Neural progenitor cell (in vitro differentiated cells): ENCODE measurements at regions not wholly inside any gene's neighbourhood (a gene's known extent, or its start where the extent isn't known, plus 50 kb on each side); places are given as distances from the start of the nearest gene placed in this dataset.

ENCODE experiments used
- DNase-seq: peaks from one replicate; pipeline ENCODE4 v3.0.0-alpha.2; 2016; ENCODE audit warnings: low spot score
- H2AFZ ChIP-seq: fragments of 200-600 bp; sonication (generic); replicated peaks from 2 replicates; pipeline ENCODE4 v1.6.1; 2016; ENCODE audit warnings: antibody characterized with exemption
- H3F3A ChIP-seq: fragments of 200-600 bp; sonication (generic); 2 replicates; pipeline ENCODE4 v1.6.1; 2016; ENCODE audit warnings: antibody characterized with exemption, low read depth
- H3K27ac ChIP-seq: fragments of 200-600 bp; sonication (generic); 2 replicates; pipeline ENCODE4 v1.5.1; 2016; ENCODE audit warnings: mild to moderate bottlenecking
- H3K27me3 ChIP-seq: fragments of 200-600 bp; sonication (generic); 2 replicates; pipeline ENCODE4 v1.6.1; 2016; ENCODE audit warnings: mild to moderate bottlenecking, moderate library complexity
- H3K36me3 ChIP-seq: fragments of 200-600 bp; sonication (generic); 2 replicates; pipeline ENCODE4 v1.5.1; 2016
- H3K4me1 ChIP-seq: fragments of 200-600 bp; sonication (generic); 2 replicates; pipeline ENCODE4 v1.6.1; 2016; ENCODE audit warnings: mixed run types
- H3K4me2 ChIP-seq: fragments of 200-600 bp; sonication (generic); 2 replicates; pipeline ENCODE4 v1.6.1; 2016
- H3K4me3 ChIP-seq: fragments of 200-600 bp; sonication (generic); 2 replicates; pipeline ENCODE4 v1.5.1; 2016
- H3K79me2 ChIP-seq: fragments of 200-600 bp; sonication (generic); 2 replicates; pipeline ENCODE4 v1.6.1; 2016; ENCODE audit warnings: low read depth
- H3K9ac ChIP-seq: fragments of 200-600 bp; sonication (generic); 2 replicates; pipeline ENCODE4 v1.6.1; 2016
- H3K9me3 ChIP-seq: fragments of 200-600 bp; sonication (generic); 2 replicates; pipeline ENCODE4 v1.5.1; 2016; ENCODE audit warnings: low read depth
- H4K20me1 ChIP-seq: fragments of 200-600 bp; sonication (generic); 2 replicates; pipeline ENCODE4 v1.6.1; 2016; ENCODE audit warnings: low read depth
- H3K27ac Mint-ChIP-seq: 3 replicates; pipeline ENCODE4 v1.8.0; 2021; ENCODE audit warnings: mixed read lengths
- H3K27me3 Mint-ChIP-seq: 2 replicates; pipeline ENCODE4 v1.8.0; 2022; ENCODE audit warnings: low read depth, mild to moderate bottlenecking, inconsistent platforms, moderate library complexity, mixed read lengths; ENCODE audit not compliant: insufficient read depth
- H3K36me3 Mint-ChIP-seq: 3 replicates; pipeline ENCODE4 v1.8.0; 2021; ENCODE audit warnings: mixed read lengths
- H3K4me1 Mint-ChIP-seq: 3 replicates; pipeline ENCODE4 v1.8.0; 2021; ENCODE audit warnings: mixed read lengths
- H3K4me3 Mint-ChIP-seq: 3 replicates; pipeline ENCODE4 v1.8.0; 2021; ENCODE audit warnings: mild to moderate bottlenecking, moderate library complexity, mixed read lengths
- H3K9me3 Mint-ChIP-seq: 3 replicates; pipeline ENCODE4 v1.8.0; 2020; ENCODE audit warnings: mixed read lengths
- CTCF ChIP-seq: fragments of 200-600 bp; sonication (generic); IDR thresholded peaks from 2 replicates; pipeline ENCODE4 v1.5.1; 2017; ENCODE audit warnings: antibody characterized with exemption, mild to moderate bottlenecking
- EZH2 ChIP-seq: fragments of 200-600 bp; sonication (generic); IDR thresholded peaks from 2 replicates; pipeline ENCODE4 v1.6.1; 2017; ENCODE audit warnings: antibody characterized with exemption, mild to moderate bottlenecking, moderate library complexity
- EZH2phosphoT487 ChIP-seq: fragments of 200-600 bp; sonication (generic); IDR thresholded peaks from 2 replicates; pipeline ENCODE4 v1.6.1; 2017; ENCODE audit warnings: antibody characterized with exemption

- H3K36me3 Mint-ChIP-seq = no peaks in the 10 kb centered on the region
- no peak overlapping the region for H3K4me3 ChIP-seq
- no peak overlapping the region for H3K27ac Mint-ChIP-seq
- H3K79me2 ChIP-seq = no peaks in the 10 kb centered on the region
- no peaks in the 10 kb centered on the region for H3K27me3 ChIP-seq
- peaks cover 3% of the 10 kb centered on the region for H3K9me3 Mint-ChIP-seq
- no peak for TF ChIP-seq CTCF
- no peak for TF ChIP-seq EZH2
- TF ChIP-seq EZH2phosphoT487 = no peak
- H3K27me3 Mint-ChIP-seq = no peaks in the 10 kb centered on the region
- no peak overlapping the region for H3K4me2 ChIP-seq
- H3K27ac ChIP-seq = no peak overlapping the region
- H4K20me1 ChIP-seq = no peaks in the 10 kb centered on the region
- H3K4me3 Mint-ChIP-seq = no peak overlapping the region
- DNase-seq = no peak
- H3K9me3 ChIP-seq = no peaks in the 10 kb centered on the region
- no peaks in the 10 kb centered on the region for H3F3A ChIP-seq
- H3K4me1 ChIP-seq = no peaks in the 10 kb centered on the region
- H2AFZ ChIP-seq = peak overlapping the region; percentile 27
- peaks cover 2% of the 10 kb centered on the region for H3K4me1 Mint-ChIP-seq
- H3K36me3 ChIP-seq = no peaks in the 10 kb centered on the region
- no peak overlapping the region for H3K9ac ChIP-seq
Observed at GRCh38 chr14:84112589-84112988, 1417.4 kb upstream of the FLRT2 start.

- Mint-ChIP-seq H3K4me1 (peaks cover 7% of the 10 kb centered on the region), H3K27me3 (no peaks in the 10 kb centered on the region), H3K27ac (no peak overlapping the region), H3K36me3 (no peaks in the 10 kb centered on the region), H3K9me3 (no peaks in the 10 kb centered on the region), H3K4me3 (no peak overlapping the region)
- H3K36me3 ChIP-seq = no peaks in the 10 kb centered on the region
- H2AFZ ChIP-seq = no peak overlapping the region
- H3K27ac ChIP-seq = no peak overlapping the region
- no peaks in the 10 kb centered on the region for H3F3A ChIP-seq
- no peaks in the 10 kb centered on the region for H3K79me2 ChIP-seq
- H3K27me3 ChIP-seq = no peaks in the 10 kb centered on the region
- H3K9me3 ChIP-seq = no peaks in the 10 kb centered on the region
- H3K4me1 ChIP-seq = peaks cover 11% of the 10 kb centered on the region
- no peak for DNase-seq
- TF ChIP-seq EZH2 (no peak), EZH2phosphoT487 (no peak), CTCF (no peak)
- H3K4me3 ChIP-seq = no peak overlapping the region
- H4K20me1 ChIP-seq = no peaks in the 10 kb centered on the region
- no peak overlapping the region for H3K9ac ChIP-seq
- no peak overlapping the region for H3K4me2 ChIP-seq
Observed at GRCh38 chr14:84125676-84126075, 1404.3 kb upstream of the FLRT2 start.

DNA sequence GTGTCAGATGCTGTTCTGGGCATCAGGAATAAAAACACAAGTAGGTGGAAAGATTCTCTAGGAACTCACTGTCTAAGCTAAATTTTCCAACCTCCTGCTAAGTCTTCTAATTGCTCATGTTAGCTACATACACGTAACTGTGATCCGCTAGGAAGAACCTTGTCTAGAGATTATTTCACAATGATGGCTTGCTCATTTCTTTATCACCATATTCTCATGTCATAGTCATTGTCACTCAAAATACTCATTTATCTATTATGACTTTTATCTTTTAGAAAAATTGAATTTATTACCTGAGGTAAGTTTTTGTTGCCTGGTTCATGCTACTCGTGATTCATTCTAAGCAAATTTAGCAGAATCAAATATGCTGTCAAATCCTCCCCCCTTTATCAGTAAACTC lies 1402.4 kb upstream of the FLRT2 start:
- H3K27ac Mint-ChIP-seq = no peak overlapping the region
- peaks cover 7% of the 10 kb centered on the region for H3K4me1 Mint-ChIP-seq
- Histone ChIP-seq H3K27ac (no peak overlapping the region), H3K4me1 (peaks cover 11% of the 10 kb centered on the region), H2AFZ (peak overlapping the region; percentile 80), H3F3A (no peaks in the 10 kb centered on the region), H4K20me1 (no peaks in the 10 kb centered on the region), H3K36me3 (no peaks in the 10 kb centered on the region), H3K9me3 (no peaks in the 10 kb centered on the region), H3K79me2 (no peaks in the 10 kb centered on the region), H3K27me3 (no peaks in the 10 kb centered on the region), H3K4me2 (no peak overlapping the region), H3K9ac (no peak overlapping the region), H3K4me3 (no peak overlapping the region)
- H3K36me3 Mint-ChIP-seq = no peaks in the 10 kb centered on the region
- no peak for DNase-seq
- no peak overlapping the region for H3K4me3 Mint-ChIP-seq
- H3K27me3 Mint-ChIP-seq = no peaks in the 10 kb centered on the region
- H3K9me3 Mint-ChIP-seq = no peaks in the 10 kb centered on the region
- TF ChIP-seq EZH2 (no peak), CTCF (no peak), EZH2phosphoT487 (no peak)

- Histone ChIP-seq H3F3A (no peaks in the 10 kb centered on the region), H3K9ac (no peak overlapping the region), H2AFZ (peak overlapping the region; percentile 80), H3K36me3 (no peaks in the 10 kb centered on the region), H3K79me2 (no peaks in the 10 kb centered on the region), H3K4me1 (peaks cover 11% of the 10 kb centered on the region), H3K27me3 (no peaks in the 10 kb centered on the region), H3K27ac (no peak overlapping the region), H3K9me3 (no peaks in the 10 kb centered on the region), H3K4me3 (no peak overlapping the region), H3K4me2 (no peak overlapping the region), H4K20me1 (no peaks in the 10 kb centered on the region)
- TF ChIP-seq EZH2 = no peak
- TF ChIP-seq EZH2phosphoT487 = no peak
- no peak for TF ChIP-seq CTCF
- H3K27ac Mint-ChIP-seq = no peak overlapping the region
- peaks cover 7% of the 10 kb centered on the region for H3K4me1 Mint-ChIP-seq
- H3K27me3 Mint-ChIP-seq = no peaks in the 10 kb centered on the region
- no peak for DNase-seq
- H3K36me3 Mint-ChIP-seq = no peaks in the 10 kb centered on the region
- H3K4me3 Mint-ChIP-seq = no peak overlapping the region
- no peaks in the 10 kb centered on the region for H3K9me3 Mint-ChIP-seq
Observed at GRCh38 chr14:84128050-84128449, 1401.9 kb upstream of the FLRT2 start.
